ENCODE measurements at regions not wholly inside any gene's neighbourhood (a gene's known extent, or its start where the extent isn't known, plus 50 kb on each side); places are given as distances from the start of the nearest gene placed in this dataset.

- H3K27ac Mint-ChIP-seq: no peak overlapping the region
- no peaks in the 10 kb centered on the region for H3K9me3 Mint-ChIP-seq (ENCODE audit: low read depth)
- no peaks in the 10 kb centered on the region for H3K4me1 Mint-ChIP-seq
- no peaks in the 10 kb centered on the region for H3K36me3 Mint-ChIP-seq
- no peak overlapping the region for H3K4me3 Mint-ChIP-seq
- CTCF ChIA-PET: no interaction called here
- DNase-seq: no peak
- ATAC-seq: no peak
- H3K27me3 Mint-ChIP-seq: peaks cover 12% of the 10 kb centered on the region
These were observed 62.9 kb upstream of the OXGR1 start for GRCh38 chr13:97057176-97057575.

GRCh38 chr13:97058391-97058790 lies 64.1 kb upstream of the OXGR1 start:
- CTCF ChIA-PET: no interaction called here
- peaks cover 12% of the 10 kb centered on the region for H3K27me3 Mint-ChIP-seq
- no peak for ATAC-seq

GRCh38 chr13:97058926-97059325 lies 64.7 kb upstream of the OXGR1 start:
- H3K27ac Mint-ChIP-seq: no peak overlapping the region
- CTCF ChIA-PET: no interaction called here
- no peak overlapping the region for H3K4me3 Mint-ChIP-seq
- peaks cover 12% of the 10 kb centered on the region for H3K27me3 Mint-ChIP-seq
- ATAC-seq: no peak
- no peaks in the 10 kb centered on the region for H3K4me1 Mint-ChIP-seq
- H3K36me3 Mint-ChIP-seq: no peaks in the 10 kb centered on the region
- DNase-seq: no peak
- H3K9me3 Mint-ChIP-seq (ENCODE audit: low read depth): no peaks in the 10 kb centered on the region

More at GRCh38 chr13:97058391-97058790, 64.1 kb upstream of the OXGR1 start:
- no peaks in the 10 kb centered on the region for H3K4me1 Mint-ChIP-seq
- no peaks in the 10 kb centered on the region for H3K36me3 Mint-ChIP-seq
- H3K27ac Mint-ChIP-seq: no peak overlapping the region
- no peaks in the 10 kb centered on the region for H3K9me3 Mint-ChIP-seq (ENCODE audit: low read depth)
- DNase-seq: no peak
- H3K4me3 Mint-ChIP-seq: no peak overlapping the region

GRCh38 chr13:97067017-97067895 lies 73.0 kb upstream of the OXGR1 start:
- no peak overlapping the region for H3K27ac Mint-ChIP-seq
- H3K36me3 Mint-ChIP-seq: no peaks in the 10 kb centered on the region
- peaks cover 4% of the 10 kb centered on the region for H3K27me3 Mint-ChIP-seq
- H3K4me3 Mint-ChIP-seq: no peak overlapping the region
- no peaks in the 10 kb centered on the region for H3K4me1 Mint-ChIP-seq
- DNase-seq (no peak), ATAC-seq (no peak)
- CTCF ChIA-PET: no interaction called here
- no peaks in the 10 kb centered on the region for H3K9me3 Mint-ChIP-seq (ENCODE audit: low read depth)

DNA sequence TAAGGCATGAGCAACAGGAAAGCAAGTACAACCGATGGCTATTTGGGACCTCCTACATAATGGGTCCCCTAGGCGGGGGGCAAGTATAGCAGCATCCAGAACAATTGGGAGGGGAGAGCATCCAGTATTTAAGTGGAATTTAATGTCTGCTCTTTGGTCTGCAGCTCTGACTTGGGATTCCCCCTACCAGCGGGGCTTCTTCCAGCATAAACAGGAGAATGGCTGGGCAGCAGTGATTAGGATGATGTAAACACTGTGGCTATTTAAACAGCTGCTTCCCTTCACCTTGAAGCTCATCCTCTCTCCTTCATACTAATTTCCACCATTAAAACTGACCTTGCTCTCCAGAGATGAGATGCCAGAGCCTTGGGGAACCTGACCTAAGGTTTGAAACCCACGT lies 73.9 kb upstream of the OXGR1 start:
- no peak overlapping the region for H3K4me3 Mint-ChIP-seq
- no peak for DNase-seq
- no peaks in the 10 kb centered on the region for H3K9me3 Mint-ChIP-seq (ENCODE audit: low read depth)
- H3K4me1 Mint-ChIP-seq: no peaks in the 10 kb centered on the region
- H3K27me3 Mint-ChIP-seq: peaks cover 4% of the 10 kb centered on the region
- no peak overlapping the region for H3K27ac Mint-ChIP-seq
- no peaks in the 10 kb centered on the region for H3K36me3 Mint-ChIP-seq
- CTCF ChIA-PET: no interaction called here
- ATAC-seq: no peak

GRCh38 chr13:97069050-97069815 lies 75.0 kb upstream of the OXGR1 start:
- no peaks in the 10 kb centered on the region for H3K36me3 Mint-ChIP-seq
- DNase-seq: no peak
- CTCF ChIA-PET: no interaction called here
- no peak overlapping the region for H3K27ac Mint-ChIP-seq
- H3K4me3 Mint-ChIP-seq: no peak overlapping the region
- H3K9me3 Mint-ChIP-seq (ENCODE audit: low read depth): peaks cover 1% of the 10 kb centered on the region
- H3K4me1 Mint-ChIP-seq: no peaks in the 10 kb centered on the region
- peaks cover 4% of the 10 kb centered on the region for H3K27me3 Mint-ChIP-seq
- ATAC-seq: no peak

- Mint-ChIP-seq H3K4me3 (no peak overlapping the region), H3K27ac (no peak overlapping the region), H3K9me3 (ENCODE audit: low read depth) (peaks cover 2% of the 10 kb centered on the region), H3K4me1 (no peaks in the 10 kb centered on the region), H3K27me3 (no peaks in the 10 kb centered on the region), H3K36me3 (no peaks in the 10 kb centered on the region)
- DNase-seq (no peak), ATAC-seq (no peak)
- CTCF ChIA-PET: no interaction called here
These were observed 78.0 kb upstream of the OXGR1 start for GRCh38 chr13:97072297-97072696.

DNA sequence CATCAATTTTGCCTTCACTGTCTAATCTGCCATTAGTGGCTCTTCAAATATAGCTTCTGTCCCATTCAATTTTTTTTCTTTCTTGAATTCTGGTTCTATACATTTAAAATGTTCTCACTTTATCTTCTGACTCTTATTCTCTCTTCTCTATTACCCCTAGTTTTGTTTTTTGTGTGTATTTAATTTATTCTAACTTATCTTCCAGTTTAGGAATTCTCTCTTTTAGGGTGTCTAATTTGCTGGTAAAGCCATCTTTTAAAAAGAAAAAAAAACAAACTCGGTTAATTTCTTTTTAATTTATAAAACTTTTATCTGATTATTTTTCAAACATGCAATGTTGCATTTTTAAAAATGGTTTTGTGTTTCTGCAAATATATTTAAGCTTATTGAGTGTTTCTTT lies 80.3 kb upstream of the OXGR1 start:
- CTCF ChIA-PET: no interaction called here
- DNase-seq: no peak
- peaks cover 2% of the 10 kb centered on the region for H3K9me3 Mint-ChIP-seq (ENCODE audit: low read depth)

DNA sequence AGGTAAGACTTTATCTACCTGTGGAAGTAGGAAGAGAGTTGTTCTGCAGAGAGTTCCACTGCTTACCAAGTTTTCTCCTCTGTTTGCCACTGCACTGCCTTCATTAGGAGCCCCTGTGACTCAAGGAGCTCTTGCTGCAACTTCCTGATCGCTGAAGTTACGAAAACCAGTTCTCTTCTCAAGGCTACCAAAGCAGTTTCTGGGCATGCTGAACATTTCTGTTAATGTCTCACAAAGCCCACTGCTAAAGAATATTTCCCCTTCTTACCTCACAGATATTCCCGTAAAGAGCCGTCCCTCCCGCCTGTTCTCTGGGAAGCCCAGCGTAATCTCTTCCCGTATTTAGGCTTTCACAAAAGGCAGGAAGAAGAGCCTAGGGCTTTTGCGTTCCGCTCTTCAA lies 82.6 kb upstream of the OXGR1 start:
- ATAC-seq: no peak
- H3K4me3 Mint-ChIP-seq: no peak overlapping the region
- CTCF ChIA-PET: interaction anchor here (1.7 kb wide), 1 partner anchor 33 kb away, joined by 4 read pairs; no protein-coding TSS in a partner anchor
- H3K27ac Mint-ChIP-seq: no peak overlapping the region
- H3K9me3 Mint-ChIP-seq (ENCODE audit: low read depth): peaks cover 2% of the 10 kb centered on the region
- H3K36me3 Mint-ChIP-seq: no peaks in the 10 kb centered on the region
- DNase-seq: no peak
- no peaks in the 10 kb centered on the region for H3K27me3 Mint-ChIP-seq
- H3K4me1 Mint-ChIP-seq: no peaks in the 10 kb centered on the region

More for the DNA sequence above, 80.3 kb upstream of the OXGR1 start:
- no peak for ATAC-seq
- Mint-ChIP-seq H3K4me1 (no peaks in the 10 kb centered on the region), H3K4me3 (no peak overlapping the region), H3K36me3 (no peaks in the 10 kb centered on the region), H3K27ac (no peak overlapping the region), H3K27me3 (no peaks in the 10 kb centered on the region)

- Mint-ChIP-seq H3K27ac (no peak overlapping the region), H3K27me3 (no peaks in the 10 kb centered on the region), H3K36me3 (no peaks in the 10 kb centered on the region), H3K4me1 (no peaks in the 10 kb centered on the region), H3K9me3 (ENCODE audit: low read depth) (peaks cover 2% of the 10 kb centered on the region), H3K4me3 (no peak overlapping the region)
- CTCF ChIA-PET: interaction anchor here (1.7 kb wide), 1 partner anchor 33 kb away, joined by 4 read pairs; no protein-coding TSS in a partner anchor
- DNase-seq: no peak
- no peak for ATAC-seq
These were observed 83.1 kb upstream of the OXGR1 start for GRCh38 chr13:97077341-97077740.

- no peaks in the 10 kb centered on the region for H3K9me3 Mint-ChIP-seq (ENCODE audit: low read depth)
- peaks cover 3% of the 10 kb centered on the region for H3K27me3 Mint-ChIP-seq
- ATAC-seq: no peak
These were observed 85.5 kb upstream of the OXGR1 start for GRCh38 chr13:97079726-97080125.

DNA sequence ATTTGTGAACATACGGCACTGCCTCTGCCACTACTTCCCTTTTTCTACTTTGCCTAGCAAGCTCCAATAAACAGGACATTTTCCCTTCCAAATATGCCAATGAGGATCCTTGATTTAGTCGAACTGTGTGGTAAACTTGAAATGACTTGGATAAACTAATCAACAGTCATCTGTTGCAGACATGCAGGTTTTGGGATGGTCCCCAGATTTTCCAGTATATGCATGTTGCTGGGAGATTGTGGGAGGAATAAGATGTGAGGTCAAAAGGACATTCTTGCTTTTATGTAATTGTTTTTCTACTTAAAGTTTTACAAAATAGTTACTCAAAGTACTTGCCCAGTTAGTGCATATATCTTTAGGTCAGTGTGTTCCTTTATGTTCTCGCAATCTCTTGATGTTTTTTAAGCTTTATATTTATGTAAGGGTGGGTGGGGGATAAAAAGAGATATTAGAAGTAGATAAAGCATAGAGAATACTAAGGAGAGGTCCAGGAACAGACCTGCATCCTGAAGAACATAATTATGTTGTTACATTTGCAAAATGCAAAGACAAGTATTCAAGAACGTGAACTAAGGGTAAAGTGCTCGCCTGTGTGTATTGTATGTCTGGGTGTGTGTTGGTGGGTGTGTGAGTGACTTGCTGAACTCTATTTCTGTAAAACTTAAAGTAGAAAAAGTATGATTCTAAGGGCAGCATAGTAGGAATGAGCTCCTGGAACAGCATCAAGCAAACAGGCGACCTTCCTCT lies 88.4 kb upstream of the OXGR1 start:
- H3K4me1 Mint-ChIP-seq: no peaks in the 10 kb centered on the region
- ATAC-seq: no peak
- DNase-seq: no peak
- CTCF ChIA-PET: no interaction called here
- no peaks in the 10 kb centered on the region for H3K9me3 Mint-ChIP-seq (ENCODE audit: low read depth)
- peaks cover 3% of the 10 kb centered on the region for H3K27me3 Mint-ChIP-seq
- H3K27ac Mint-ChIP-seq: no peak overlapping the region
- no peak overlapping the region for H3K4me3 Mint-ChIP-seq
- no peaks in the 10 kb centered on the region for H3K36me3 Mint-ChIP-seq

More at GRCh38 chr13:97079726-97080125, 85.5 kb upstream of the OXGR1 start:
- no peak overlapping the region for H3K27ac Mint-ChIP-seq
- H3K4me1 Mint-ChIP-seq: no peaks in the 10 kb centered on the region
- no peak for DNase-seq
- CTCF ChIA-PET: no interaction called here
- H3K4me3 Mint-ChIP-seq: no peak overlapping the region
- no peaks in the 10 kb centered on the region for H3K36me3 Mint-ChIP-seq

GRCh38 chr13:97091196-97091595 lies 96.9 kb upstream of the OXGR1 start:
- no peak overlapping the region for H3K4me3 Mint-ChIP-seq
- H3K27ac Mint-ChIP-seq: no peak overlapping the region
- CTCF ChIA-PET: no interaction called here
- H3K27me3 Mint-ChIP-seq: peaks cover 5% of the 10 kb centered on the region
- no peaks in the 10 kb centered on the region for H3K4me1 Mint-ChIP-seq
- H3K9me3 Mint-ChIP-seq (ENCODE audit: low read depth): no peaks in the 10 kb centered on the region
- no peaks in the 10 kb centered on the region for H3K36me3 Mint-ChIP-seq
- no peak for ATAC-seq
- no peak for DNase-seq

Measured in activated CD8-positive, alpha-beta memory T cell treated with anti-CD3 and anti-CD28 coated beads, Interleukin-2, amount 10 ng/mL, durations not matched to agents 7 days and 5 days (primary cell).